ENCODE measurements at regions not wholly inside any gene's neighbourhood (a gene's known extent, or its start where the extent isn't known, plus 50 kb on each side); places are given as distances from the start of the nearest gene placed in this dataset.

GRCh38 chr5:38794986-38795385, 50.8 kb upstream of the OSMR start:
- no peak for TF ChIP-seq CTCF (IDR thresholded peaks at IDR 0.05; ENCODE audit: low read length)
- TF ChIP-seq EZH2 (IDR thresholded peaks at IDR 0.05; ENCODE audit: borderline replicate concordance, low read length), result no peak

All from OCI-LY1 (cell line).